Aorta (tissue), 5 donors: ENCODE measurements at regions not wholly inside any gene's neighbourhood (a gene's known extent, or its start where the extent isn't known, plus 50 kb on each side); places are given as distances from the start of the nearest gene placed in this dataset.

Experiments
- ATAC-seq: fragments of 200-7000 bp; cut with Tn5 transposase; one replicate; pipeline ENCODE4 v1.9.1; 2022; ENCODE audit warnings: moderate library complexity; ENCODE audit not compliant: low FRiP score
- DNase-seq, 2 donors: peaks; one replicate each; pipeline ENCODE4 v3.0.0-alpha.2; 2020
- H3K27ac ChIP-seq, 2 donors: one replicate each; pipeline ENCODE4 v1.5.1; 2013; ENCODE audit warnings: low read length in 2 of 2, mild to moderate bottlenecking in 2 of 2, moderate library complexity in 2 of 2, control low read depth in 1 of 2, inconsistent platforms in 1 of 2, low read depth in 1 of 2
- H3K27me3 ChIP-seq, 2 donors: one replicate each; pipeline ENCODE4 v1.6.1; 2013; ENCODE audit warnings: control low read depth in 1 of 2, low read length in 1 of 2, mild to moderate bottlenecking in 1 of 2, moderate library complexity in 1 of 2; ENCODE audit not compliant: insufficient read depth in 2 of 2, control insufficient read depth in 1 of 2
- H3K36me3 ChIP-seq, 2 donors: one replicate each; pipeline ENCODE4 v1.6.1; 2013; ENCODE audit warnings: control low read depth in 1 of 2, low read length in 1 of 2, mild to moderate bottlenecking in 1 of 2; ENCODE audit not compliant: insufficient read depth in 2 of 2, control insufficient read depth in 1 of 2
- H3K4me1 ChIP-seq, 2 donors: one replicate each; pipeline ENCODE4 v1.6.1; 2013; ENCODE audit warnings: low read length in 2 of 2, control low read depth in 1 of 2, mild to moderate bottlenecking in 1 of 2, moderate library complexity in 1 of 2; ENCODE audit not compliant: insufficient read depth in 2 of 2, control insufficient read depth in 1 of 2
- H3K4me3 ChIP-seq, 2 donors: one replicate each; pipeline ENCODE4 v1.5.1; 2013; ENCODE audit warnings: low read length in 2 of 2, control low read depth in 1 of 2, mild to moderate bottlenecking in 1 of 2
- H3K9me3 ChIP-seq: one replicate; pipeline ENCODE4 v1.6.1; 2013; ENCODE audit warnings: mild to moderate bottlenecking, low read length; ENCODE audit not compliant: control insufficient read depth
- WGBS, 2 donors: extraction: QIAGEN DNeasy Blood & Tissue Kit; methylation state at CpG; one replicate each; pipeline ENCODE4 v1.1.7; 2013; 5-methylcytosine and 5-hydroxymethylcytosine counted together
- intact Hi-C, 2 donors: fragments of 100-400 bp; cut with DNase I; formaldehyde crosslinking; loops; one replicate each; pipeline versions ENCODE4 v1.14.2 to v1.15.0; 2022
- donor health status: healthy with polysubstance abuse.
- donor health status: Bipolar disorder and iron deficiency.
- donor health status: DM: no; HTN: no; CAD: no.
- donor health status: DM: no; HTN: no; CAD: no.
- donor health status: DM: yes; HTN: yes; CAD: no.

DNA sequence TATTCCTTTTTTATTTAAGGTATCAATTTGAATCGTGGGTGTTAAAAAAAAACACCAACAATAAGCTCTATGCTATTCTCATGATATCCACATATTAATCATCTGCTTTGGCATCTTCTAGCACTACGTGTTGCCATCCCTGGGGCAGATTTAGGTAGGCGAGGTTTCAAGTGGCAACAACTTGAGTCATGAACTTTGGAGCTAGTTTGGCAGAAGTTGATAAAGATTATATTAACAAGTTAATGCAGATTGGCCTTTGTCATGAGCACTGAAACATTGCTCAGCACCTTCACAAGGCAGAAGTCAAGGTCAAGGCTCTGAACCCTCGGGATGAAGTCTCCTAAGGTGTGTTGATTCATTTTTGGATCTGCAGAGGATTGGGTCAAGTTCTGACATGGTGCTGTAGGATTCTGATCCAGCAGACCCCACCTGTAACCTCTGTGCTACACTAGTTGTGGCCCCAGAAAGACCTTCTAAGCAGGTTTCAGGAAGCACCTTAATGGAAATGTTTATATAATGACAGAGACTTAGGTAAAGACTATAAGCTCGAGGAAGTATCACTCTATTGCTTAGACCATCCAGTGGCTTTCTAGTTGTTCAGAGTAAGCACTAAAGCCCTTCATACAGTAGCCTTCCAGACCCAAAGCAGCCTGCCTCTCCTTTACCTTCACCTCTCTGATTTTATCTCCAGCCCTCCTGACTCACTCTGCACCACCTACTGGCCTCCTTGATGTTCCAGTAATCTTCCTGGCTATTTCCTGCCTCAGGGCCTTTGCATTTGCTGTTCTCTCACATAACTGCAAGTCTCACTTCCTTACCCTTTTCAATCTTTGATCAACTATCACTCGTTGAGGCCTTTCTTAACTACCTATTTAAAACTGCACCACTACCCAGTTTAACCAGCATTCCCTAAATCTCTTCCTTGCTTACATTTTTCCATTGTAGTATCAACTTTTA, 117.0 kb upstream of the SLC4A4 start:
- no peak overlapping the region for H3K4me3 ChIP-seq
- WGBS, 2 donors, result 86 to 90% methylated on average over 6 of the region's 6 CpGs

DNA sequence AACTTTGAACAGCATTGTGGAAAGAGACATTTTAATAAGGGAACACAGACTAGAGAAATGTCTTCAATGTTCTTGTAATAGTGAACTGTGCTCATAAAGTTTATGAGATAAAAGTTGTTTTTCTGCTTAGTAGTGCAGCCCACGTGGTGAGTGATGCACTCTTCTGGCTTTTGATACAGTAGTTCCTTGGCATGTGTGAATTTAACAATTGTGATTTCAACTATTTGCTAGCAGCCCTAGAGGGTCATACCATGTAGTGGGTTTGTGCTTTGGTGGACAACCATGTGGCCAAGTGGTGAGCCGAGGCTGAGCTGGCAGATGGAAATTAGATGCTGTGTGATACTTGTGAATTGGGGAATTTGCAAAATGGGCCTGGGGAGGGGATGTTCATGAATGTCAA, 116.2 kb upstream of the SLC4A4 start:
- H3K9me3 ChIP-seq, result no peaks in the 10 kb centered on the region
- H3K27ac ChIP-seq, result no peak overlapping the region
- no peak overlapping the region for H3K4me3 ChIP-seq
- no peaks in the 10 kb centered on the region for H3K36me3 ChIP-seq
- ATAC-seq, result no peak
- H3K27me3 ChIP-seq, result no peaks in the 10 kb centered on the region
- peaks cover 0 to under 1% of the 10 kb centered on the region in 2 donors for H3K4me1 ChIP-seq
- WGBS, 2 donors, result 91 to 96% methylated on average over 2 of the region's 2 CpGs
- no peak for DNase-seq
- intact Hi-C loops, result no loop called here

More for the DNA sequence above, 117.0 kb upstream of the SLC4A4 start:
- H3K27me3 ChIP-seq, result no peaks in the 10 kb centered on the region
- DNase-seq, result no peak
- intact Hi-C loops, result no loop called here
- ATAC-seq, result no peak
- H3K4me1 ChIP-seq, result peaks cover 0 to 1% of the 10 kb centered on the region in 2 donors
- no peak overlapping the region for H3K27ac ChIP-seq
- no peaks in the 10 kb centered on the region for H3K9me3 ChIP-seq
- no peaks in the 10 kb centered on the region for H3K36me3 ChIP-seq

DNA sequence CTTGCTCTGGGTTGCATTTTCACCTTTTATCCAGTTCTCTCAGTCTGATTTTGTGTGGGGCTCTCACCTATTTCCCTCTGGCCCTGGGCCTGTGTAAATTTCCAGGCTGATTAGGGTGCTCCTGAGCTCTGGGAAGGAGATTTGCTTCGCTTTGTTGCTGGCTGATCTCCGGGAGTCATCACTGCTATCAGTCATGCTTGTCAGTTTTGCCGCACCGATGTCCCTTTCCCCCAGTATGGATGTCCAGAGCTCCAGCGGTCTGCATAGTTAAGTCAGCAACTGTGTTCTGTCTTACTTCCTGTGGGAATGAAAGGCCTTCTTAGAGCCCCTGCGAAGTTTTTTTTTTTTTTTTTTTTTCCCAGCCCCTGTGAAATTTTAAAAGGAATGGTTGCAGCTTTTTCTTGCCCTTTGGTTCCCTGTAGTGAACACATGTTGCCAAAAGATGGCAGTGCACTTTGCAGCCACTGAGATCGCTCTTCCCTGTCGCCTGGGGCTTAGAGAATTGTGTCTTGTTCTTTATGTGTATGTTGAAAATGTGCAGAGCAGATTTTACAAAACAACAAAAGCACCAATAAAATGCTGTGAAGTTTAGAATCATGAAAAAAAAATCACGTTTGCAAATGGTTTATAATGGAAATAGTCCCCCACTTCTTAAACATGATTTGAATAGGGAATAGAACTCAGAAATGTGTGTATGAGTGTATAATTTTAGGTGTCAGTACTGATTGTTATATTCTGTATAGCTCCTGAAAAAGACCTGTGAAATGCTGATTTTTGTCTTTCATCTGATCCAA, 109.1 kb upstream of the SLC4A4 start:
- Histone ChIP-seq H3K27ac (no peak overlapping the region), H3K36me3 (no peaks in the 10 kb centered on the region), H3K4me3 (no peak overlapping the region), H3K27me3 (no peaks in the 10 kb centered on the region), H3K4me1 (peaks cover 0 to 3% of the 10 kb centered on the region in 2 donors), H3K9me3 (no peaks in the 10 kb centered on the region)
- DNase-seq (no peak), ATAC-seq (no peak)
- WGBS, 2 donors, result 27 to 31% methylated on average over 9 of the region's 9 CpGs
- intact Hi-C loops, result loop anchor here in 1 of 2 donors (2.0 to 10.0 kb wide), 4 partner anchors 42 to 483 kb away; no protein-coding TSS in a partner anchor

DNA sequence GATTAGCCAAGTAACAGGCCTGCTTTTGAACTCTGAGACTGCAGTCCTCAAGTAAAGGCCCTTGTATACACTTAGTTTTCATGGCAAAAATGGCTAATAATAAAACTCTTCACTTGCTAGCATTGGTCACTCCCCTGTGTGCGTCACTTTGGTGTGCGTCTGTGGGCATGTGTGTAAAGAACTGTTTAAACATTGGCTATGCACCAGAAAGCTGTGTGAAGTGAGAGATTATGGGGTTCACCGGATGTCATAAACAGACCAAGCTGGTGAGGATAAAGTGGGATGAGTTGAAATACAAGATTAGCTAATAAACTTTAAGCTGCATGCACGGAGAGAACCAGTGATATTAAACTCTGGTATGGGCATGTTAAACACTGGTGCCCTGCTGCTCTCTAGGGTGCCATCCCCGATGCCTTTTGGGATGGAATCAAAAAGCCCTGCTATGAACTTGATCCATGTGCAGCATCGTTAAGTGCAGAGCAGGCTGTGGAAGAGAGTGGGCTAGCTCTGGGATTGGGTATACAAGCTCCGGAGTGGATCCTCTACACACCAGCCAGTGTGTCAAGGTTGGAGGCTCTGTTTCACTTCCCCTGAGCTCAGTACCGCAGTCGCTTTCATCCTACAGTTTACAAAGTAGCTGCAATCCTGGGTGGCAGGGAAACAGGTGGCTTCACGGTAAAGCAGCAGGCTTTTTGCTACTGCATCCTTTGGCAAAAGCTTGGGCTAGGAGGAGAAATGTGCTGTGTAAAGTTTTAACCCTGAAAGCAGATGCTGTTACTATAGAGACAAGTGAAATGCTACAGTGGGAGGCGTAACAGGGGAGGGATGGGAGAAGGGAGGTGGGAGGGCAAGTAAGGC, 108.3 kb upstream of the SLC4A4 start:
- DNase-seq (no peak), ATAC-seq (peak; percentile 4)
- H3K9me3 ChIP-seq, result no peaks in the 10 kb centered on the region
- 34% methylated on average over 11 of the region's 11 CpGs for WGBS, 2 donors
- no peaks in the 10 kb centered on the region for H3K36me3 ChIP-seq
- H3K27ac ChIP-seq, result peak overlapping the region in 1 of 2 donors; percentile 62
- no peaks in the 10 kb centered on the region for H3K27me3 ChIP-seq
- intact Hi-C loops, result loop anchor here in 1 of 2 donors (2.0 to 10.0 kb wide), 3 partner anchors 43 to 482 kb away; no protein-coding TSS in a partner anchor
- no peak overlapping the region for H3K4me3 ChIP-seq
- peaks cover 0 to 3% of the 10 kb centered on the region in 2 donors for H3K4me1 ChIP-seq

DNA sequence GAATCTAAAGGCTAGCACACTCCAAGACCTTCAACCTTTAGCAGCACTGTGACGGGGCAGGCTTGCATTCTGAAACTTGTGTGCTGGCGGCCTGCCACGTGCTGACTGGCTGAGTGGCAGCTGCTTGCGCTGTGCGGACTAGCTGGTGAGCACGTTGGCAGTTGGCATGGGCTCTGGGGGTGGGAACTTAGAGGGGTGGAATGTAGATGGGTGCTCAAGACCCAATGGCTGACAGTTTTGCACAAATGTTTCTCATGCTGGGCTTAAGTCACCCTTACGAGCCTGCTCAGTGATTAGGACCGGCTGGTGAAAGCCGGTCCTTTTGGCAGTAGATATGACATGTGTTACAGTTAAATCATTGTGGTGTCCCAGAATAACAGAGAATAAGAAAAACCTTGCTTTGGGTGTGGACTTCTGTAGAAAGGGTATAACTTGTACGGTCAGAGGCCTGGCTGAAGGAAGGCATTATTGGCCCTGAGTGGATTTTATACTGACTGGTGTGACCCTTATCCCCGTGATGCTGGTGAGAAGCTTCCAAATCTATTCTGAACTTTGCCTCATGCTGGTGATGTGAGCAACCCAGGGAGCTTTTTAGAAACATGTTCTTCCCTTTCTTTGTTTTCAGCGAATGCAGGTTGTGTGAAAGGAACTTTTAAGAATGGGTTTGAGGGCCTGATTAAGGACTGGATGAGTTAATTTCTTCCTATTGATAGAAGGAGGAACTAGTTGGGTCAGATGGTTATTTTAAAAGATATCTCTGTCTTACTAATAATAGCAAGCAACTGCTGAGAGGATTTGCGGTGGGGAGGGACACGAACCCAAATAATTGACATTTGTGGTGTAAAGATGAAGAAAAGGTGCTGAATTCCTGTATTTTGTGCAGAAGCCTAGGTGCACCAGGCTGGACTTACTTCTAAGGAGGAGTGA, 107.4 kb upstream of the SLC4A4 start:
- H3K27me3 ChIP-seq, result no peaks in the 10 kb centered on the region
- H3K4me1 ChIP-seq, result peaks cover 0 to 3% of the 10 kb centered on the region in 2 donors
- H3K4me3 ChIP-seq, result no peak overlapping the region
- 11 to 13% methylated on average over 14 of the region's 14 CpGs for WGBS, 2 donors
- DNase-seq (peak; percentile 95 to 97), ATAC-seq (peak; percentile 88)
- no peaks in the 10 kb centered on the region for H3K36me3 ChIP-seq
- intact Hi-C loops, result loop anchor here in 1 of 2 donors (2.0 to 10.0 kb wide), 3 partner anchors 44 to 481 kb away; no protein-coding TSS in a partner anchor
- no peaks in the 10 kb centered on the region for H3K9me3 ChIP-seq
- H3K27ac ChIP-seq, result peak overlapping the region; percentile 15 to 52

DNA sequence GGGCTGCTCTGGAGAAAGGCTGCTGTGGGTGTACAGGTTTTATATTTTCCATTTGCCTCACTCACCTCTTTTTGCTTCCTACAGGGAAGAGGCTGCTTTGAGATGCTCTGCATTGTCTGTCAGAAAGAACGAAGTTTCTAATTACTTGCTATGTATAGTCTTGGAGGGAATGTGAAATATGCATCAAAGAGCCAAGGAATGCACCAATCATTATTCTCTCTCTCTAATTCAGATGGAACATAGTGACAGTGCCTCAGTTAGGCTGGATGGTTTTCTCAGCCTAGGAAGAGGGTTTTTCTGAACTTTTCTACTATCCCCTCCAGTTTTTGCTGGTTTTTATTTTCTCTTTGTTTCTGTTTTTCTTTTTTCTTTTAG, 106.8 kb upstream of the SLC4A4 start:
- intact Hi-C loops, result loop anchor here in 1 of 2 donors (5.0 to 10.0 kb wide), 2 partner anchors 45 to 153 kb away; no protein-coding TSS in a partner anchor
- H3K27ac ChIP-seq, result peak overlapping the region; percentile 15 to 50
- no peaks in the 10 kb centered on the region for H3K9me3 ChIP-seq
- no peak for ATAC-seq
- H3K4me1 ChIP-seq, result peaks cover 0 to 3% of the 10 kb centered on the region in 2 donors
- 24 to 28% methylated on average over 1 of the region's 1 CpG for WGBS, 2 donors
- H3K27me3 ChIP-seq, result no peaks in the 10 kb centered on the region
- H3K4me3 ChIP-seq, result no peak overlapping the region
- no peaks in the 10 kb centered on the region for H3K36me3 ChIP-seq
- no peak for DNase-seq

DNA sequence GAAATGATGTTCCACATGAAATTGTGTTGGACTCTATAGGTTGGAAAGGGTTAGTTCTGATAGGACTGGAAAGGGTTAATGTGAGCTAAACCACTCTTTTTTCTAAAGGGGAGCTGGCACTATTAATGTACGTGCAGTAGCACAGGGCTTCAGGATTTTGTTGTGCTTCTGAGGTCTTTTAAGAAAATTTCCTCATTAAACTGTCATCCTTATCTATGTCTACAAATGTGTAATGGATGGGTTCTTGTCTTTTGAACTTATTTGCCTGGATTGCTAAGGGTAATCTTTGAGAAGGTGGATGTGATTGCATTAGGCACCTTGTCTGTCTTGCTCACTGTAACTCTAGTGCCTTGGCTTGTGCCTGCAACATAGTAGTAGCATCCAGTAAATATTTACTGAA, 106.0 kb upstream of the SLC4A4 start:
- H3K4me3 ChIP-seq, result no peak overlapping the region
- DNase-seq (no peak), ATAC-seq (no peak)
- 57 to 73% methylated on average over 1 of the region's 1 CpG for WGBS, 2 donors
- H3K4me1 ChIP-seq, result peaks cover 0 to 3% of the 10 kb centered on the region in 2 donors
- no peaks in the 10 kb centered on the region for H3K27me3 ChIP-seq
- no peaks in the 10 kb centered on the region for H3K9me3 ChIP-seq
- no peak overlapping the region for H3K27ac ChIP-seq
- intact Hi-C loops, result loop anchor here in 1 of 2 donors (5.0 to 10.0 kb wide), 2 partner anchors 46 to 152 kb away; no protein-coding TSS in a partner anchor
- H3K36me3 ChIP-seq, result no peaks in the 10 kb centered on the region
